Stimulated activated memory B cell treated with anti-CD40 and anti-IgM and Interleukin-4, amounts not matched to agents 10 μg/mL and 1 μg/mL and 100 μg/mL, for 72 hours (primary cell): ENCODE measurements at regions not wholly inside any gene's neighbourhood (a gene's known extent, or its start where the extent isn't known, plus 50 kb on each side); places are given as distances from the start of the nearest gene placed in this dataset.

Experiments used
- ATAC-seq: fragments of 150-1000 bp; cut with Tn5 transposase; 2 replicates; pipeline ENCODE4 v1.10.0; 2021
- H3K27ac Mint-ChIP-seq: one replicate; pipeline ENCODE4 v1.8.0; 2022; ENCODE audit warnings: mild to moderate bottlenecking, mixed read lengths
- H3K27me3 Mint-ChIP-seq: one replicate; pipeline ENCODE4 v1.8.0; 2022; ENCODE audit warnings: mixed read lengths
- H3K36me3 Mint-ChIP-seq: one replicate; pipeline ENCODE4 v1.8.0; 2022; ENCODE audit warnings: mixed read lengths
- H3K4me1 Mint-ChIP-seq: one replicate; pipeline ENCODE4 v1.8.0; 2022; ENCODE audit warnings: mixed read lengths
- H3K4me3 Mint-ChIP-seq: one replicate; pipeline ENCODE4 v1.8.0; 2022; ENCODE audit warnings: mild to moderate bottlenecking, moderate library complexity, mixed read lengths
- H3K9me3 Mint-ChIP-seq: one replicate; pipeline ENCODE4 v1.8.0; 2022; ENCODE audit warnings: mixed read lengths

- peaks cover 3% of the 10 kb centered on the region for H3K9me3 Mint-ChIP-seq
- no peaks in the 10 kb centered on the region for H3K36me3 Mint-ChIP-seq
- H3K4me1 Mint-ChIP-seq, result no peaks in the 10 kb centered on the region
- H3K27me3 Mint-ChIP-seq, result peaks cover under 1% of the 10 kb centered on the region
- H3K4me3 Mint-ChIP-seq, result no peak overlapping the region
- H3K27ac Mint-ChIP-seq, result no peak overlapping the region
- ATAC-seq, result no peak
Observed at GRCh38 chr12:114744285-114744684, 60.3 kb upstream of the TBX3 start.

- Mint-ChIP-seq H3K27ac (no peak overlapping the region), H3K4me3 (no peak overlapping the region), H3K36me3 (no peaks in the 10 kb centered on the region), H3K27me3 (peaks cover 5% of the 10 kb centered on the region), H3K4me1 (no peaks in the 10 kb centered on the region), H3K9me3 (peaks cover 3% of the 10 kb centered on the region)
- ATAC-seq, result no peak
Observed at GRCh38 chr12:114743799-114744198, 59.8 kb upstream of the TBX3 start.

- Mint-ChIP-seq H3K9me3 (peaks cover 3% of the 10 kb centered on the region), H3K27ac (no peak overlapping the region), H3K4me3 (no peak overlapping the region), H3K27me3 (peaks cover 9% of the 10 kb centered on the region), H3K36me3 (no peaks in the 10 kb centered on the region), H3K4me1 (no peaks in the 10 kb centered on the region)
- ATAC-seq, result no peak
Observed at GRCh38 chr12:114743289-114743688, 59.3 kb upstream of the TBX3 start.

GRCh38 chr12:114742363-114742762 is 58.4 kb upstream of the TBX3 start:
- Mint-ChIP-seq H3K27ac (no peak overlapping the region), H3K27me3 (peaks cover 9% of the 10 kb centered on the region), H3K9me3 (peaks cover 3% of the 10 kb centered on the region), H3K36me3 (no peaks in the 10 kb centered on the region), H3K4me1 (no peaks in the 10 kb centered on the region), H3K4me3 (no peak overlapping the region)
- no peak for ATAC-seq

GRCh38 chr12:114741940-114742339 is 58.0 kb upstream of the TBX3 start:
- no peak overlapping the region for H3K4me3 Mint-ChIP-seq
- peaks cover 13% of the 10 kb centered on the region for H3K27me3 Mint-ChIP-seq
- no peaks in the 10 kb centered on the region for H3K4me1 Mint-ChIP-seq
- H3K27ac Mint-ChIP-seq, result no peak overlapping the region
- no peaks in the 10 kb centered on the region for H3K36me3 Mint-ChIP-seq
- ATAC-seq, result no peak
- H3K9me3 Mint-ChIP-seq, result peaks cover 3% of the 10 kb centered on the region

- ATAC-seq, result no peak
- Mint-ChIP-seq H3K36me3 (no peaks in the 10 kb centered on the region), H3K4me3 (no peak overlapping the region), H3K4me1 (no peaks in the 10 kb centered on the region), H3K27ac (no peak overlapping the region), H3K27me3 (peaks cover 27% of the 10 kb centered on the region), H3K9me3 (peaks cover 3% of the 10 kb centered on the region)
Observed at GRCh38 chr12:114740448-114740847, 56.5 kb upstream of the TBX3 start.

- no peak overlapping the region for H3K4me3 Mint-ChIP-seq
- H3K27ac Mint-ChIP-seq, result no peak overlapping the region
- H3K27me3 Mint-ChIP-seq, result peaks cover 36% of the 10 kb centered on the region
- ATAC-seq, result no peak
- H3K36me3 Mint-ChIP-seq, result no peaks in the 10 kb centered on the region
- H3K4me1 Mint-ChIP-seq, result no peaks in the 10 kb centered on the region
- H3K9me3 Mint-ChIP-seq, result peaks cover 3% of the 10 kb centered on the region
Observed at GRCh38 chr12:114738460-114739184, 54.6 kb upstream of the TBX3 start.

GRCh38 chr12:114735680-114736374 is 51.9 kb upstream of the TBX3 start:
- Mint-ChIP-seq H3K4me3 (no peak overlapping the region), H3K4me1 (no peaks in the 10 kb centered on the region), H3K27ac (no peak overlapping the region), H3K27me3 (peaks cover 36% of the 10 kb centered on the region), H3K9me3 (no peaks in the 10 kb centered on the region), H3K36me3 (no peaks in the 10 kb centered on the region)
- ATAC-seq, result peak; percentile 16

- ATAC-seq, result no peak
- no peak overlapping the region for H3K27ac Mint-ChIP-seq
- no peak overlapping the region for H3K4me3 Mint-ChIP-seq
- H3K9me3 Mint-ChIP-seq, result no peaks in the 10 kb centered on the region
- H3K4me1 Mint-ChIP-seq, result no peaks in the 10 kb centered on the region
- H3K27me3 Mint-ChIP-seq, result peaks cover 36% of the 10 kb centered on the region
- H3K36me3 Mint-ChIP-seq, result no peaks in the 10 kb centered on the region
Observed at GRCh38 chr12:114735011-114735410, 51.0 kb upstream of the TBX3 start.

GRCh38 chr12:114733919-114734318 is 49.9 kb upstream of the TBX3 start:
- H3K27me3 Mint-ChIP-seq, result peaks cover 32% of the 10 kb centered on the region
- no peak overlapping the region for H3K4me3 Mint-ChIP-seq
- H3K4me1 Mint-ChIP-seq, result no peaks in the 10 kb centered on the region
- no peaks in the 10 kb centered on the region for H3K9me3 Mint-ChIP-seq
- H3K27ac Mint-ChIP-seq, result no peak overlapping the region
- no peaks in the 10 kb centered on the region for H3K36me3 Mint-ChIP-seq
- no peak for ATAC-seq
